GM12865 (cell line): ENCODE measurements at regions not wholly inside any gene's neighbourhood (a gene's known extent, or its start where the extent isn't known, plus 50 kb on each side); places are given as distances from the start of the nearest gene placed in this dataset.

Experiments used
- DNase-seq: peaks from one replicate; pipeline ENCODE4 v3.0.0; 2010; ENCODE audit warnings: low read depth
- H3K4me3 ChIP-seq: 2 replicates; pipeline ENCODE4 v1.5.1; 2011; ENCODE audit warnings: mild to moderate bottlenecking, low read depth, low read length, control low read depth
- CTCF ChIP-seq: IDR thresholded peaks from 2 replicates; pipeline ENCODE4 v1.5.1; 2011; ENCODE audit warnings: low read length, control low read depth, low read depth, inconsistent platforms; ENCODE audit not compliant: insufficient read depth; ENCODE audit errors: missing control alignments

- TF ChIP-seq CTCF: no peak
- H3K4me3 ChIP-seq: no peak overlapping the region
- no peak for DNase-seq
These were observed 523.7 kb downstream of the INSC start for GRCh38 chr11:15638386-15638787.

- no peak for TF ChIP-seq CTCF
- DNase-seq: no peak
- H3K4me3 ChIP-seq: no peak overlapping the region
These were observed 525.6 kb downstream of the INSC start for GRCh38 chr11:15640318-15640717.

- TF ChIP-seq CTCF: no peak
- H3K4me3 ChIP-seq: no peak overlapping the region
- DNase-seq: peak; percentile 6
These were observed 526.7 kb downstream of the INSC start for GRCh38 chr11:15641271-15642045.

GRCh38 chr11:15645201-15645600 is 530.5 kb downstream of the INSC start:
- no peak for DNase-seq
- H3K4me3 ChIP-seq: no peak overlapping the region
- no peak for TF ChIP-seq CTCF

- peak; percentile 1 for DNase-seq
- no peak overlapping the region for H3K4me3 ChIP-seq
- no peak for TF ChIP-seq CTCF
These were observed 534.8 kb downstream of the INSC start for GRCh38 chr11:15649371-15650104.

- peak; percentile 94 for TF ChIP-seq CTCF
- peak overlapping the region; percentile 29 for H3K4me3 ChIP-seq
- peak; percentile 88 for DNase-seq
These were observed 535.6 kb downstream of the INSC start for GRCh38 chr11:15650105-15650938.
